ENCODE measurements at regions not wholly inside any gene's neighbourhood (a gene's known extent, or its start where the extent isn't known, plus 50 kb on each side); places are given as distances from the start of the nearest gene placed in this dataset.

GRCh38 chr1:201778279-201779065 is 50.5 kb upstream of the IPO9 start:
- peak; percentile 27; the same call in 2 of the 3 replicates for ATAC-seq
- TF ChIP-seq TOX (CRISPR knock-in tag; IDR thresholded peaks at IDR 0.05; ENCODE audit: borderline replicate concordance) (peak; percentile 15; the same call in 1 of the 2 replicates), BACH2 (CRISPR knock-in tag; IDR thresholded peaks at IDR 0.05; ENCODE audit: borderline replicate concordance) (no peak)
